ENCODE measurements at regions not wholly inside any gene's neighbourhood (a gene's known extent, or its start where the extent isn't known, plus 50 kb on each side); places are given as distances from the start of the nearest gene placed in this dataset.

- dilution Hi-C loops (cut with MboI; ENCODE audit: extremely low pct_ligation_motif_present, low sequenced_read_pairs) = no loop called here
- Histone ChIP-seq H3K9me1 (replicated peaks; ENCODE audit: control insufficient read depth, extremely low read depth, insufficient read depth, low read length) (no peaks in the 10 kb centered on the region), H3K4me1 (ENCODE audit: control insufficient read depth, extremely low read depth, insufficient read depth, low read length) (no peaks in the 10 kb centered on the region), H3K4me2 (ENCODE audit: insufficient read depth, low read length) (no peak overlapping the region), H4K20me1 (replicated peaks; ENCODE audit: control insufficient read depth, extremely low read depth, insufficient read depth, low read length) (no peaks in the 10 kb centered on the region), H3K36me3 (ENCODE audit: control insufficient read depth in 2 of 2, extremely low read depth in 1 of 2, insufficient read depth in 2 of 2, low read length in 2 of 2) (no peaks in the 10 kb centered on the region), H3K4me3 (replicated peaks in 1 of 3; ENCODE audit: insufficient read depth in 1 of 3, low read depth in 1 of 3, low read length in 3 of 3) (no peak overlapping the region), H3K27me3 (ENCODE audit: control insufficient read depth in 2 of 2, insufficient read depth in 2 of 2, low read length in 2 of 2) (no peaks in the 10 kb centered on the region), H3K27ac (ENCODE audit: insufficient read depth, low read depth, low read length) (no peak overlapping the region), H3K79me2 (ENCODE audit: control insufficient read depth, insufficient read depth, low read length) (no peaks in the 10 kb centered on the region), H2AFZ (ENCODE audit: low read depth, low read length) (no peak overlapping the region), H3K9ac (replicated peaks; ENCODE audit: extremely low read depth, insufficient read depth, low read length) (no peak overlapping the region), H3K9me3 (replicated peaks; ENCODE audit: control insufficient read depth, insufficient read depth, low read length) (peaks cover 2% of the 10 kb centered on the region)
- DNase-seq (ENCODE audit: low read depth, low spot score) (no peak), FAIRE-seq (no peak)
- ChIA-PET POLR2A (no interaction called here), CTCF (no interaction called here)
- no TSS peak for BruUV-seq (replicated peaks)
- intact Hi-C loops (cut with micrococcal nuclease) = no loop called here
- TF ChIP-seq POLR2AphosphoS5 (IDR thresholded peaks at IDR 0.05; ENCODE audit: insufficient read depth, low read depth, low read length) (no peak), MAX (IDR thresholded peaks at IDR 0.05; ENCODE audit: insufficient read depth, insufficient read length) (no peak), JUN (IDR thresholded peaks at IDR 0.05; ENCODE audit: borderline replicate concordance, insufficient read depth, insufficient read length, low read depth) (no peak), POLR2A (IDR thresholded peaks at IDR 0.05; ENCODE audit: low read depth, low read length) (no peak), FOS (IDR thresholded peaks at IDR 0.05; ENCODE audit: borderline replicate concordance, insufficient read depth, low read length) (no peak), MYC (IDR thresholded peaks at IDR 0.05; ENCODE audit: low read depth, low read length) (no peak), EZH2 (IDR thresholded peaks at IDR 0.05; ENCODE audit: borderline replicate concordance, low read depth, low read length, severe bottlenecking) (no peak), CTCF (IDR thresholded peaks at IDR 0.05; ENCODE audit: extremely low read depth in 1 of 2, insufficient read depth in 1 of 2, low read depth in 1 of 2, low read length in 2 of 2) (no peak), GATA2 (IDR thresholded peaks at IDR 0.05; ENCODE audit: insufficient read depth, insufficient read length, low read depth, low read length) (no peak)
Measured at GRCh38 chr9:1373445-1373844, 323.3 kb downstream of the DMRT2 start.

Data from endothelial cell of umbilical vein (primary cell).